Mucosa of descending colon (tissue), 3 donors: ENCODE measurements at regions not wholly inside any gene's neighbourhood (a gene's known extent, or its start where the extent isn't known, plus 50 kb on each side); places are given as distances from the start of the nearest gene placed in this dataset.

Experiments used
- ATAC-seq: fragments of 200-7000 bp; cut with Tn5 transposase; one replicate; pipeline ENCODE4 v1.9.1; 2020; ENCODE audit warnings: mild to moderate bottlenecking, moderate library complexity
- DNase-seq, 3 donors: peaks; one replicate each; pipeline ENCODE4 v3.0.0-alpha.2; 2020
- H3K36me3 ChIP-seq: fragments of 200-600 bp; one replicate; pipeline ENCODE4 v1.8.0; 2021; ENCODE audit warnings: low read depth, mild to moderate bottlenecking
- H3K4me1 ChIP-seq: fragments of 200-600 bp; one replicate; pipeline ENCODE4 v1.8.0; 2021; ENCODE audit warnings: low read depth, mild to moderate bottlenecking
- H3K4me3 ChIP-seq: fragments of 200-600 bp; one replicate; pipeline ENCODE4 v1.8.0; 2021; ENCODE audit warnings: mild to moderate bottlenecking
- H3K9me3 ChIP-seq: fragments of 200-600 bp; one replicate; pipeline ENCODE4 v1.8.0; 2021; ENCODE audit warnings: mild to moderate bottlenecking
- CTCF ChIP-seq: fragments of 200-600 bp; IDR thresholded peaks from one replicate; pipeline ENCODE4 v1.8.0; 2022; ENCODE audit warnings: antibody characterized with exemption, mild to moderate bottlenecking
- intact Hi-C, 2 donors: fragments of 100-400 bp; cut with DNase I in 1 of 2; cut with micrococcal nuclease in 1 of 2; formaldehyde crosslinking; loops; one replicate each; pipeline versions ENCODE4 v1.11.0 to v1.11.1; 2022; cut with DNase I, micrococcal nuclease
- donor health status: DM: no; HTN: no; CAD: no; lungs with moderate emphysema.
- donor health status: DM: no; HTN: no; CAD: no.
- donor health status: DM: no; HTN: yes; CAD: no.

GRCh38 chr2:23211987-23212583, 172.9 kb upstream of the KLHL29 start:
- intact Hi-C loops: no loop called here
- no peak overlapping the region for H3K4me3 ChIP-seq
- TF ChIP-seq CTCF: no peak
- peaks cover 18% of the 10 kb centered on the region for H3K4me1 ChIP-seq
- ATAC-seq (peak; percentile 44), DNase-seq (peak in 1 of 3 donors; percentile 59)
- no peaks in the 10 kb centered on the region for H3K36me3 ChIP-seq
- no peaks in the 10 kb centered on the region for H3K9me3 ChIP-seq

GRCh38 chr2:23213196-23213595, 171.8 kb upstream of the KLHL29 start:
- Histone ChIP-seq H3K36me3 (no peaks in the 10 kb centered on the region), H3K4me1 (peaks cover 9% of the 10 kb centered on the region), H3K4me3 (no peak overlapping the region), H3K9me3 (no peaks in the 10 kb centered on the region)
- TF ChIP-seq CTCF: no peak
- ATAC-seq (no peak), DNase-seq (no peak)
- intact Hi-C loops: no loop called here

- intact Hi-C loops: no loop called here
- TF ChIP-seq CTCF: no peak
- no peaks in the 10 kb centered on the region for H3K9me3 ChIP-seq
- H3K4me3 ChIP-seq: no peak overlapping the region
- no peaks in the 10 kb centered on the region for H3K36me3 ChIP-seq
- peaks cover 4% of the 10 kb centered on the region for H3K4me1 ChIP-seq
- DNase-seq (no peak), ATAC-seq (no peak)
These were observed 170.0 kb upstream of the KLHL29 start for GRCh38 chr2:23215016-23215415.

GRCh38 chr2:23219666-23220065, 165.3 kb upstream of the KLHL29 start:
- intact Hi-C loops: no loop called here
- DNase-seq: no peak

GRCh38 chr2:23220513-23221094, 164.4 kb upstream of the KLHL29 start:
- no peak for DNase-seq
- Histone ChIP-seq H3K4me3 (no peak overlapping the region), H3K36me3 (no peaks in the 10 kb centered on the region), H3K9me3 (no peaks in the 10 kb centered on the region), H3K4me1 (no peaks in the 10 kb centered on the region)
- ATAC-seq: no peak
- intact Hi-C loops: no loop called here
- TF ChIP-seq CTCF: no peak

More at GRCh38 chr2:23219666-23220065, 165.3 kb upstream of the KLHL29 start:
- no peak for ATAC-seq
- no peaks in the 10 kb centered on the region for H3K4me1 ChIP-seq
- H3K36me3 ChIP-seq: no peaks in the 10 kb centered on the region
- H3K4me3 ChIP-seq: no peak overlapping the region
- no peaks in the 10 kb centered on the region for H3K9me3 ChIP-seq
- no peak for TF ChIP-seq CTCF
